ENCODE measurements at regions not wholly inside any gene's neighbourhood (a gene's known extent, or its start where the extent isn't known, plus 50 kb on each side); places are given as distances from the start of the nearest gene placed in this dataset.

- TF ChIP-seq MXD4 (CRISPR knock-in tag; IDR thresholded peaks at IDR 0.05; ENCODE audit: borderline replicate concordance) (no peak), GTF2I (CRISPR knock-in tag; conservative IDR thresholded peaks at IDR 0.05) (no peak), RELA (CRISPR knock-in tag; IDR thresholded peaks at IDR 0.05; ENCODE audit: borderline replicate concordance) (no peak), CREB1 (CRISPR knock-in tag; IDR thresholded peaks at IDR 0.05) (no peak), RORB (CRISPR knock-in tag; IDR thresholded peaks at IDR 0.05) (no peak)
Measured at GRCh38 chr1:214764502-214764901, 161.5 kb downstream of the CENPF start (continued).

DNA sequence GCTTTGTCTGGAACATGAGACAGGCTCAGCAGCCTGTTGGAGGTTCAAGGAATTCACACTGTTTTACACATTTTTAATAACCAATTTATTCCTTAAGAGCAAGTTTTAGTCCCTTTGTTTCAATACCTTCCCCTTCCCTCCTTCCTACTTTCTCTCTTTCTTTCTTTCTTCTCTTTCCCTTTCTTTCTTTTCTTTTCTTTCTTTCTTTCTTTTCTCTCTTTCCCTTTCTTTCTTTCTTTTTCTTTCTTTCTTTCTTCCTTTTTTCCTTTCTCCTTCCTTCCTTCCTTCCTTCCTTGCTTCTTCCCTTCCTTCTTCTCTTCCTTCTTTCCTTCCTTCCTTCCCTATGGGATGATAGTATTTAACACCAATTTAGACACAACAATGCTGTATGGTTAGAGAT is 164.2 kb downstream of the CENPF start:
- no peaks in the 10 kb centered on the region for H3K4me1 Mint-ChIP-seq
- H3K27me3 Mint-ChIP-seq (ENCODE audit: low read depth) = peaks cover under 1% of the 10 kb centered on the region; the same call in 1 of the 2 replicates
- DNase-seq (ENCODE audit: low spot score) (no peak), ATAC-seq (no peak)
- CTCF ChIA-PET = interaction anchor here (1.2 kb wide), 1 partner anchor 943 kb away, joined by 3 read pairs; no protein-coding TSS in a partner anchor
- H3K9me3 Mint-ChIP-seq = peaks cover 27% of the 10 kb centered on the region
- H3K36me3 Mint-ChIP-seq = peaks cover 15% of the 10 kb centered on the region
- POLR2A ChIA-PET = no interaction called here
- TF ChIP-seq, protein P1, sequence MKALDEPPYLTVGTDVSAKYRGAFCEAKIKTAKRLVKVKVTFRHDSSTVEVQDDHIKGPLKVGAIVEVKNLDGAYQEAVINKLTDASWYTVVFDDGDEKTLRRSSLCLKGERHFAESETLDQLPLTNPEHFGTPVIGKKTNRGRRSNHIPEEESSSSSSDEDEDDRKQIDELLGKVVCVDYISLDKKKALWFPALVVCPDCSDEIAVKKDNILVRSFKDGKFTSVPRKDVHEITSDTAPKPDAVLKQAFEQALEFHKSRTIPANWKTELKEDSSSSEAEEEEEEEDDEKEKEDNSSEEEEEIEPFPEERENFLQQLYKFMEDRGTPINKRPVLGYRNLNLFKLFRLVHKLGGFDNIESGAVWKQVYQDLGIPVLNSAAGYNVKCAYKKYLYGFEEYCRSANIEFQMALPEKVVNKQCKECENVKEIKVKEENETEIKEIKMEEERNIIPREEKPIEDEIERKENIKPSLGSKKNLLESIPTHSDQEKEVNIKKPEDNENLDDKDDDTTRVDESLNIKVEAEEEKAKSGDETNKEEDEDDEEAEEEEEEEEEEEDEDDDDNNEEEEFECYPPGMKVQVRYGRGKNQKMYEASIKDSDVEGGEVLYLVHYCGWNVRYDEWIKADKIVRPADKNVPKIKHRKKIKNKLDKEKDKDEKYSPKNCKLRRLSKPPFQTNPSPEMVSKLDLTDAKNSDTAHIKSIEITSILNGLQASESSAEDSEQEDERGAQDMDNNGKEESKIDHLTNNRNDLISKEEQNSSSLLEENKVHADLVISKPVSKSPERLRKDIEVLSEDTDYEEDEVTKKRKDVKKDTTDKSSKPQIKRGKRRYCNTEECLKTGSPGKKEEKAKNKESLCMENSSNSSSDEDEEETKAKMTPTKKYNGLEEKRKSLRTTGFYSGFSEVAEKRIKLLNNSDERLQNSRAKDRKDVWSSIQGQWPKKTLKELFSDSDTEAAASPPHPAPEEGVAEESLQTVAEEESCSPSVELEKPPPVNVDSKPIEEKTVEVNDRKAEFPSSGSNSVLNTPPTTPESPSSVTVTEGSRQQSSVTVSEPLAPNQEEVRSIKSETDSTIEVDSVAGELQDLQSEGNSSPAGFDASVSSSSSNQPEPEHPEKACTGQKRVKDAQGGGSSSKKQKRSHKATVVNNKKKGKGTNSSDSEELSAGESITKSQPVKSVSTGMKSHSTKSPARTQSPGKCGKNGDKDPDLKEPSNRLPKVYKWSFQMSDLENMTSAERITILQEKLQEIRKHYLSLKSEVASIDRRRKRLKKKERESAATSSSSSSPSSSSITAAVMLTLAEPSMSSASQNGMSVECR (CRISPR knock-in tag; IDR thresholded peaks at IDR 0.05; ENCODE audit: borderline replicate concordance) = no peak
- TF ChIP-seq ZBTB43 (CRISPR knock-in tag; IDR thresholded peaks at IDR 0.05) (no peak), ZNF263 (CRISPR knock-in tag; IDR thresholded peaks at IDR 0.05; ENCODE audit: low read depth) (no peak), ESRRA (CRISPR knock-in tag; IDR thresholded peaks at IDR 0.05; ENCODE audit: borderline replicate concordance) (no peak), NFATC4 (CRISPR knock-in tag; IDR thresholded peaks at IDR 0.05) (no peak), CREB1 (CRISPR knock-in tag; IDR thresholded peaks at IDR 0.05) (no peak), ZNF512 (CRISPR knock-in tag; IDR thresholded peaks at IDR 0.05; ENCODE audit: borderline replicate concordance) (no peak), FOXK1 (CRISPR knock-in tag; IDR thresholded peaks at IDR 0.05) (no peak), TCF7 (CRISPR knock-in tag; IDR thresholded peaks at IDR 0.05; ENCODE audit: low read depth) (no peak), NFE2L1 (CRISPR knock-in tag; IDR thresholded peaks at IDR 0.05) (no peak), CDX4 (CRISPR knock-in tag; IDR thresholded peaks at IDR 0.05; ENCODE audit: borderline replicate concordance) (no peak), PRDM15 (CRISPR knock-in tag; IDR thresholded peaks at IDR 0.05) (no peak), STAT6 (CRISPR knock-in tag; conservative IDR thresholded peaks at IDR 0.05; ENCODE audit: low read depth) (no peak), ATF6 (CRISPR knock-in tag; IDR thresholded peaks at IDR 0.05) (no peak), FOXJ3 (CRISPR knock-in tag; IDR thresholded peaks at IDR 0.05; ENCODE audit: borderline replicate concordance) (no peak), TP53 (CRISPR knock-in tag; IDR thresholded peaks at IDR 0.05) (no peak)
- no peak overlapping the region for H3K4me3 Mint-ChIP-seq
- H3K27ac Mint-ChIP-seq = no peak overlapping the region

Data from WTC11 (cell line).